ENCODE measurements at regions not wholly inside any gene's neighbourhood (a gene's known extent, or its start where the extent isn't known, plus 50 kb on each side); places are given as distances from the start of the nearest gene placed in this dataset.

DNA sequence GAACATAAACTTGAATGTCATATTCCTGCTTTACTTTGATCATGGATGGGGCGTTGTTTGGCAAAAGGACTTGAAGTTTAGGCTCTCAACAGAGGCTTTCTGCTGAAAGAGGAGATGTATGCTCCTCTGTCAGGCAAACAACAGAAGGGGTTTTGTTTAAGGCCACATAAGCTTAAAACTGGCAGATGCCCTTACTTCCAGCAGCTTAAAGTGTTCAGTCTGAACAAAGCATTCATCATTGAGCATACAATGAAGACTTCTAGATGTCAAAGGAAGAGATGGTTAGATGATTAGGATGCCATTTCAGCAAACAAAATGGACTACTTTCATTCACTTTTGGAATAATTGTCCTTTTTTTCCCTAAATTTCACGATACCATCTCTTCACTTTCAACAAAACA is 484.5 kb downstream of the SLITRK6 start:
- TF ChIP-seq, protein P1, sequence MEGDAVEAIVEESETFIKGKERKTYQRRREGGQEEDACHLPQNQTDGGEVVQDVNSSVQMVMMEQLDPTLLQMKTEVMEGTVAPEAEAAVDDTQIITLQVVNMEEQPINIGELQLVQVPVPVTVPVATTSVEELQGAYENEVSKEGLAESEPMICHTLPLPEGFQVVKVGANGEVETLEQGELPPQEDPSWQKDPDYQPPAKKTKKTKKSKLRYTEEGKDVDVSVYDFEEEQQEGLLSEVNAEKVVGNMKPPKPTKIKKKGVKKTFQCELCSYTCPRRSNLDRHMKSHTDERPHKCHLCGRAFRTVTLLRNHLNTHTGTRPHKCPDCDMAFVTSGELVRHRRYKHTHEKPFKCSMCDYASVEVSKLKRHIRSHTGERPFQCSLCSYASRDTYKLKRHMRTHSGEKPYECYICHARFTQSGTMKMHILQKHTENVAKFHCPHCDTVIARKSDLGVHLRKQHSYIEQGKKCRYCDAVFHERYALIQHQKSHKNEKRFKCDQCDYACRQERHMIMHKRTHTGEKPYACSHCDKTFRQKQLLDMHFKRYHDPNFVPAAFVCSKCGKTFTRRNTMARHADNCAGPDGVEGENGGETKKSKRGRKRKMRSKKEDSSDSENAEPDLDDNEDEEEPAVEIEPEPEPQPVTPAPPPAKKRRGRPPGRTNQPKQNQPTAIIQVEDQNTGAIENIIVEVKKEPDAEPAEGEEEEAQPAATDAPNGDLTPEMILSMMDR (IDR thresholded peaks at IDR 0.05; ENCODE audit: control extremely low read depth, extremely low read depth, low read depth, missing control alignments), result no peak
- CTCF ChIA-PET, result no interaction called here
- POLR2A ChIA-PET, result no interaction called here
- no peak for DNase-seq (ENCODE audit: extremely low spot score)

DNA sequence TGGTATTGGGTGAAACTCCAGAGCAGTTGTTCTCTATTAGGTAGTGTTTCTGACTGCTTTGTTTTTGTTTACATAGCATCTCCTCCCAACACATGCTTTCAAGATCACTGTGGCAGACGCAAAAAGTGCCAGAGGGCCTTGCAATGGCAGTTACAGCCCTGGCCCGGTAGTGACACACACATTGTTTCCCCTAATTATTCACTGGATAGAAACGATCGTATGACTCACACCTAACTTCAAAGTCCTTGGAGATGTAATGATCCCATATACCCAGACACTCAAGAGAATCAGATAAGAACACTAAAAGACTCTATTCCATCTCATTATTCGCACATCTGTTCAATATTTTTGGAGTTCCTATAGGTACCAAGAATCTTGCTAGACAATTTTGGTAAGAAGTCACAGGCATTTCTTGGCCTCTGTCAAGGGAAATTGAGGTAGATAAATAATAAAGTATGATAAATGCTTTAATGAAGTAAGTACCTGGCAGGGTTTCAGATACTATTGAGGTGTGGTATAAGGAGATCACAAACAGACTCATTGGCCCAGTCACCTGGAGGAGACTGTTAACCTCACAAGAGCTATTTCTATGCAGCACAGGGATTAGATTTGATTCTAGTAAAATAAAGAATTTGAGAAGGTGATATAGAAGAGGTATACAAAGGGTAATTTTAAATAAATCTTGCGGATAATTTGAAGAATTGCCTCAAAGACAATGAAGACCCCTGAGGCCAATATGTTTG is 485.3 kb downstream of the SLITRK6 start:
- DNase-seq (ENCODE audit: extremely low spot score), result no peak
- ChIA-PET CTCF (no interaction called here), POLR2A (no interaction called here)
- TF ChIP-seq, protein P1 (IDR thresholded peaks at IDR 0.05; ENCODE audit: control extremely low read depth, extremely low read depth, low read depth, missing control alignments), result no peak

DNA sequence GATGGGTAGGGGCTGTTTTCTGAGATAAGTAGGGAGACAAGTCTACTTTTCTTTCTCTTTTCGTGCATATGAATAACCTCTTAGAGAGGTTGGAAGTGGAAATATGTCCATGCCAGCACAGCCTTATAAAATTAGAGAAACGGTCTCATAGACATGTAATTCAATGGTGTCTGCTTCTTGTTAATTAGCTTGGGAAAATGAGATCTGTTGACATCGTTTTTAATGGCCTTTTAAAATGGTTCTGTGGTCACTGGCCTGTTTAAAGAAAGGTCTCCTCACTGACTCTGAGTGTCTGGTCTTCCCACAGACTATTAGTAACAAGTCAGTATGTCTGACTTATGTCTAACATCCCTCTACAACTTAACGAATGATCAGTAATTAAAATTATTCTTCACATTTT is 487.1 kb downstream of the SLITRK6 start:
- CTCF ChIA-PET, result no interaction called here
- POLR2A ChIA-PET, result no interaction called here
- DNase-seq (ENCODE audit: extremely low spot score), result no peak
- TF ChIP-seq, protein P1 (IDR thresholded peaks at IDR 0.05; ENCODE audit: control extremely low read depth, extremely low read depth, low read depth, missing control alignments), result no peak

DNA sequence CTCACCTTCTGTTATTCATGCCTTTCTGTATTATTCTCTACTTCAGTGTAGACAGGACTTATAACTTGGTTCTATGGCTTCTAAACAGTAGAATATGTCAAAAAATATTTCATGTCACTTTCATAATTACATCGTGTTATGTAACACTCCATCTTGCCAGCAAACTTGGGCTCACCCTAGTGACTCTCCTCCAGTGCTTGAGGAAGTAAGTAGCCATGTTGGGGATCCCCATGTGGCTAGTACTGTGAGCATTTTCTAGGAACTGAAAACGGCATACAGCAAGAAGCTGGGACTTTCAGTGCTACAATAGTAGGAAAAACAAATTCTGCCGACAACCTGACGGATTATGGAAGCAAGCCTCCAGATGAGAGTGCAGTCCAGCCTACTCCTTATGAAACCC is 495.6 kb downstream of the SLITRK6 start:
- no peak for DNase-seq (ENCODE audit: extremely low spot score)

DNA sequence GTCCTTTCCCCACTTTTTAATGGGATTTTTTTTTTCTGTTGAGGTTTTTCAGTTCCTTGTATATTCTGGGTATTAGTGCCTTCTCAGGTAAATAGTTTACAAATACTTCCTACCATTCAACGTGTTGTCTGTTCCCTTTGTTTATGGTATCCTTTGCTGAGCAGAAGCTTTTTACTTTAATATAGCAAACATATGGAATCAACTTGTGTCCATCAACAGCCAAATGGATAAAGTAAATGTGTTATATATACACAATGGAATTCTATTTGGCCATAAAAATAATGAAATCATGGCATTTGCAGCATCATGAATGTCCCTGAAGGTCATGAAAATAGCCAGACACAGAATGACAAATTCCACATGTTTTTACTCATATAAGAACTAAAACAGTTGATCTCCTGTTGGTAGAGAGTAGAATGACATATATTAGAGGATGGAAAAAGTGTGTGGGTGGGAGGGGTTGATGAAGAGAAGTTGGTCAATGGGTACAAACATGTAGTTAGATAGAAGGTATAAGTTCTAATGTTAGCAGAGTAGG is 500.8 kb downstream of the SLITRK6 start:
- POLR2A ChIA-PET, result no interaction called here
- TF ChIP-seq, protein P1 (IDR thresholded peaks at IDR 0.05; ENCODE audit: control extremely low read depth, extremely low read depth, low read depth, missing control alignments), result no peak
- CTCF ChIA-PET, result no interaction called here
- no peak for DNase-seq (ENCODE audit: extremely low spot score)

More for the DNA sequence above, 495.6 kb downstream of the SLITRK6 start:
- TF ChIP-seq, protein P1 (IDR thresholded peaks at IDR 0.05; ENCODE audit: control extremely low read depth, extremely low read depth, low read depth, missing control alignments), result no peak
- POLR2A ChIA-PET, result no interaction called here
- CTCF ChIA-PET, result no interaction called here

DNA sequence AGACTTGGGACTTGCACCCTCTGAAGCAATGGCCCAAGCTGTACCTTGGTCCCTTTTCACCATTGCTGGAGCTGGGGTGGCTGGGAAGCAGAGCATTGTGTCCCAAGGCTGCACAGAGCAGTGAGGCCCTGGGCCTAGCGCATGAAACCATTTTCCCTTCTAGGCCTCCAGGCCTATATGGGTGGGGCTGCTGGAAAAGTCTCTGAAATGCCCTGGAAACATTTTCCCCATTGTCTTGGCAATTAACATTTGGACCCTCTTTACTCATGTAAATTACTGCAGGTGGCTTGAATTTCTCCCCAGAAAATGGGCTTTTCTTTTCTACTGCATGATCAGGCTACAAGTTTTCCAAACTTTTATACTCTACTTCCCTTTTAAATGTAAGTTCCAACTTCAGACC is 510.5 kb downstream of the SLITRK6 start:
- TF ChIP-seq, protein P1 (IDR thresholded peaks at IDR 0.05; ENCODE audit: control extremely low read depth, extremely low read depth, low read depth, missing control alignments), result no peak
- ChIA-PET POLR2A (no interaction called here), CTCF (no interaction called here)
- no peak for DNase-seq (ENCODE audit: extremely low spot score)

Data from GM10248 (cell line).